IPS-18a (cell line): ENCODE measurements at regions not wholly inside any gene's neighbourhood (a gene's known extent, or its start where the extent isn't known, plus 50 kb on each side); places are given as distances from the start of the nearest gene placed in this dataset.

Experiments
- H3K27ac ChIP-seq: one replicate; pipeline ENCODE4 v1.5.1; 2013; ENCODE audit warnings: low read length
- H3K27me3 ChIP-seq: one replicate; pipeline ENCODE4 v1.6.1; 2013; ENCODE audit warnings: mild to moderate bottlenecking, low read length; ENCODE audit not compliant: control insufficient read depth, insufficient read depth
- H3K36me3 ChIP-seq: one replicate; pipeline ENCODE4 v1.6.1; 2013; ENCODE audit warnings: low read depth, low read length; ENCODE audit not compliant: control insufficient read depth
- H3K4me1 ChIP-seq: one replicate; pipeline ENCODE4 v1.6.1; 2013; ENCODE audit warnings: low read depth, low read length; ENCODE audit not compliant: control insufficient read depth
- H3K4me3 ChIP-seq: one replicate; pipeline ENCODE4 v1.5.1; 2013; ENCODE audit warnings: low read length
- H3K9ac ChIP-seq: one replicate; pipeline ENCODE4 v1.6.1; 2013; ENCODE audit warnings: mild to moderate bottlenecking, low read length, moderate library complexity
- H3K9me3 ChIP-seq: one replicate; pipeline ENCODE4 v1.6.1; 2013; ENCODE audit warnings: low read depth, low read length; ENCODE audit not compliant: control insufficient read depth

- H3K27ac ChIP-seq = no peak overlapping the region
- H3K36me3 ChIP-seq = no peaks in the 10 kb centered on the region
- H3K4me3 ChIP-seq = no peak overlapping the region
- H3K27me3 ChIP-seq = no peaks in the 10 kb centered on the region
- H3K9ac ChIP-seq = no peak overlapping the region
- H3K9me3 ChIP-seq = no peaks in the 10 kb centered on the region
- no peaks in the 10 kb centered on the region for H3K4me1 ChIP-seq
Measured at GRCh38 chr2:101549371-101549770, 74.5 kb upstream of the RFX8 start.

DNA sequence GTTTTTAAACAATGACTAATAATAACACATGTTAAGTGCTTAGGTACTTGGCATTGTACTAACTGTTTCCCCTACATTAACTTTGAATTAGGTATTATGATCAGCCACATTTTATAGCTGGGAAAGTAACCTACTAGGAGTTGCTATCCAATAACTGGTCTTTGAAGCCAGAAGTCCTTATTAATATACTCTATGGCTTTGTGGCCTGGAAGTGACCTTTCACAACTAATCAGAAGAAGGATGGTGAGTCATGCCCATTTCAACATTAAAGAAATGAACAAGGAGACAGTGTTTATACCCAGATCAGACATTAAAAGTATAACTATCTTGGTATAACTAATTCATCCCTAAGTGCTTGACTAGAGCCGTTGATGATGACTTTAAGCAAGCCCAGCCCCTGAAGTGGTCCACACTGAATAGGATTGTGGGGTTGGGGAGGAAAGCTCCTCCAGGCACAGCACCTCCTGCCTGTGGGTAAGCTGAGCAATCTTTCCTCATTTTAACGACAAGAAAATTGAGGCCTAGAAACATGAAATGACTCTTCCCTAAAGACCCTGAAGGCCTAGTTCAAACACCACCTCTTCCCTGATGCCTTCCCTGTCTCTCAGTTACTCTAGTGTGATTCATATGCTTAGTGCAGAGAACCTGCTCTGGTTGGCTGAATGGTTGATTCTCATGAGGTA lies 71.6 kb upstream of the RFX8 start:
- H3K27ac ChIP-seq = no peak overlapping the region
- H3K9ac ChIP-seq = no peak overlapping the region
- no peaks in the 10 kb centered on the region for H3K9me3 ChIP-seq
- H3K4me1 ChIP-seq = no peaks in the 10 kb centered on the region
- H3K36me3 ChIP-seq = no peaks in the 10 kb centered on the region
- no peak overlapping the region for H3K4me3 ChIP-seq
- no peaks in the 10 kb centered on the region for H3K27me3 ChIP-seq

DNA sequence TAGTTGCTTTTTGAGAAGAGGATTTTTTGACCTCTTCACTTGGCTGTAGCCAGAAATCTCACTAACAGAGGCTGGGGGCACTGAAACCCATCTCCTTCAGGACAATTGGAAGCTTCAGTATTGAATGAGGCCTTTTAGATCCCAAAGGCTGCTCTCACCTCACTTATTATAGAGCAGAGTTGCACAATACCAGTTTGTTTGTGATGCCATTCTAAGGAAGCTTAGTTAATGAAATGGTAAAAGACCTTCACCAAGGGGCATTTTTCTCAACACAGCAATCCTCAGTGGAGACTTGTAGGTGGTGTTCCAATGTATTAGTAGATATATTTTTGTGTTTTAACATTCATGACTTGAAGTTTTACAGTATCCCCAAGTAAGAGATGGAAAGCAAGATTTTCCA lies 71.0 kb upstream of the RFX8 start:
- no peaks in the 10 kb centered on the region for H3K9me3 ChIP-seq
- H3K27me3 ChIP-seq = no peaks in the 10 kb centered on the region
- no peak overlapping the region for H3K9ac ChIP-seq
- H3K27ac ChIP-seq = no peak overlapping the region
- H3K4me3 ChIP-seq = no peak overlapping the region
- H3K4me1 ChIP-seq = peaks cover 1% of the 10 kb centered on the region
- H3K36me3 ChIP-seq = no peaks in the 10 kb centered on the region

- H3K36me3 ChIP-seq = no peaks in the 10 kb centered on the region
- H3K4me1 ChIP-seq = peaks cover 5% of the 10 kb centered on the region
- no peak overlapping the region for H3K9ac ChIP-seq
- H3K27me3 ChIP-seq = no peaks in the 10 kb centered on the region
- H3K9me3 ChIP-seq = no peaks in the 10 kb centered on the region
- no peak overlapping the region for H3K4me3 ChIP-seq
- H3K27ac ChIP-seq = no peak overlapping the region
Measured at GRCh38 chr2:101540518-101540917, 65.6 kb upstream of the RFX8 start.

DNA sequence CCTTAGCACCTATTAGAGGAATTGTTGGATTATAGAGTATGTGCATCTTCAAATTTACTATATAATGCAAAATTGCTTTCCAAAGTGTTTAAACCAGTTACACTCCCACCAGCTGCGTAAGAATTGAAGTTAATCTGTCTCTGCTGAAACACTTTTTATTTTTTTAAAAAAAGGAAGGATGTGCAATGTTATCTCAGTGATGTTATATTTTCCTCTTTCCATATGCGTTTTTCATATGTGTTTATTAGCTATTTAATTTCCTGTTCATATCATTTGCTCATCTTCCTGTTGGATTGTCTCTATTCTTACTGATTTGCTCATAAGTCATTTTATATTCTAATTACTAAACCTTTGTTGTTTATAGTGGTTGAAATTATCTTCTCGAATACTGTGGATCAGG lies 63.2 kb upstream of the RFX8 start:
- Histone ChIP-seq H3K4me1 (peaks cover 13% of the 10 kb centered on the region), H3K27ac (no peak overlapping the region), H3K9me3 (no peaks in the 10 kb centered on the region), H3K36me3 (no peaks in the 10 kb centered on the region), H3K27me3 (no peaks in the 10 kb centered on the region), H3K4me3 (no peak overlapping the region), H3K9ac (no peak overlapping the region)

- Histone ChIP-seq H3K4me3 (peak overlapping the region; percentile 6), H3K9ac (no peak overlapping the region), H3K27me3 (no peaks in the 10 kb centered on the region), H3K27ac (peak overlapping the region; percentile 36), H3K36me3 (no peaks in the 10 kb centered on the region), H3K9me3 (no peaks in the 10 kb centered on the region), H3K4me1 (peaks cover 8% of the 10 kb centered on the region)
Measured at GRCh38 chr2:101534149-101534611, 59.3 kb upstream of the RFX8 start.

DNA sequence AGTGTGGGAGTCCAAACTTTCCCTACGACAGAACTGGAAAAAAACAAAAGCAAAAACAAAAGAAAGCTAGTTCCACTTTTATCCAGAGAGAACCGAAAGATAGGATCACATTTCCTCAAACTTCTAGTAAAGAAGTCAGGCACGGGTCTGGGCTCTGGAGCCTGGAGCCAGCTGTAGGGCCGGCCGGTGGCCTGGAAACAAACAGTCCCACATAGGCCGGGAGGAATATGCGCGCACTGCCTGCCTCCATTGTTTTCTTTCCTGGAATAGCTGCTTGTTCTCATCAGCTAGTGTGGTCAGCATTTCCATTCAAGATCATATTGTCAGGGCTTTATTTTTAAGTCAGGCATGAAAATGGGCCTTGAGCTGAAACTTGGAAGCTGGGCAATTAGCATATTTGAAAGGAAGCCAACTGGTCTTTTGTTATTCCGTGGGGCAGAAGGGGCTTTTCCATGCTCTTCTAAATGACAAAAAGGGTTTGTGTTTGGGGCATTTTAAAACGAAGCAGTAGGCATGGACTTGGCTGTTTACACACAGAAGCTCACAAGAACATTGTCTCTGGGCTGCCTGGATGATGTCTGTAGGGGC lies 58.7 kb upstream of the RFX8 start:
- no peak overlapping the region for H3K9ac ChIP-seq
- H3K4me3 ChIP-seq = peak overlapping the region; percentile 6
- H3K27ac ChIP-seq = peak overlapping the region; percentile 36

GRCh38 chr2:101528501-101528900 lies 53.6 kb upstream of the RFX8 start:
- Histone ChIP-seq H3K4me1 (peaks cover 5% of the 10 kb centered on the region), H3K9ac (no peak overlapping the region), H3K27me3 (no peaks in the 10 kb centered on the region), H3K4me3 (no peak overlapping the region), H3K27ac (no peak overlapping the region), H3K36me3 (no peaks in the 10 kb centered on the region), H3K9me3 (no peaks in the 10 kb centered on the region)

More for the DNA sequence above, 58.7 kb upstream of the RFX8 start:
- Histone ChIP-seq H3K36me3 (no peaks in the 10 kb centered on the region), H3K27me3 (no peaks in the 10 kb centered on the region), H3K9me3 (no peaks in the 10 kb centered on the region), H3K4me1 (peaks cover 9% of the 10 kb centered on the region)

- H3K27me3 ChIP-seq = no peaks in the 10 kb centered on the region
- H3K27ac ChIP-seq = no peak overlapping the region
- H3K9ac ChIP-seq = no peak overlapping the region
- no peak overlapping the region for H3K4me3 ChIP-seq
- H3K36me3 ChIP-seq = no peaks in the 10 kb centered on the region
- peaks cover 4% of the 10 kb centered on the region for H3K4me1 ChIP-seq
- no peaks in the 10 kb centered on the region for H3K9me3 ChIP-seq
Measured at GRCh38 chr2:101524806-101525430, 50.0 kb upstream of the RFX8 start.
